ENCODE measurements at regions not wholly inside any gene's neighbourhood (a gene's known extent, or its start where the extent isn't known, plus 50 kb on each side); places are given as distances from the start of the nearest gene placed in this dataset.

GRCh38 chr2:225293638-225294037, 105.9 kb upstream of the NYAP2 start:
- no peak for TF ChIP-seq CTCF (IDR thresholded peaks at IDR 0.05)
- no peak for TF ChIP-seq POLR2A (IDR thresholded peaks at IDR 0.05)
- no peak for TF ChIP-seq POLR2AphosphoS5 (IDR thresholded peaks at IDR 0.05)

Measured in suprapubic skin (tissue), 4 donors.